RCC 7860 (cell line): ENCODE measurements at regions not wholly inside any gene's neighbourhood (a gene's known extent, or its start where the extent isn't known, plus 50 kb on each side); places are given as distances from the start of the nearest gene placed in this dataset.

Source experiments
- DNase-seq: peaks from one replicate; pipeline ENCODE4 v3.0.0-alpha.2; 2015; ENCODE audit warnings: low spot score
- FAIRE-seq: peaks from 2 replicates; lab custom pipeline; 2012; peaks lifted over from hg19 to GRCh38; lab: Jason Lieb, UNC

GRCh38 chr13:56283262-56283828 lies 857.4 kb upstream of the PRR20A start:
- no peak for FAIRE-seq
- DNase-seq, result no peak

GRCh38 chr13:56299650-56300049 lies 841.1 kb upstream of the PRR20A start:
- no peak for FAIRE-seq

DNA sequence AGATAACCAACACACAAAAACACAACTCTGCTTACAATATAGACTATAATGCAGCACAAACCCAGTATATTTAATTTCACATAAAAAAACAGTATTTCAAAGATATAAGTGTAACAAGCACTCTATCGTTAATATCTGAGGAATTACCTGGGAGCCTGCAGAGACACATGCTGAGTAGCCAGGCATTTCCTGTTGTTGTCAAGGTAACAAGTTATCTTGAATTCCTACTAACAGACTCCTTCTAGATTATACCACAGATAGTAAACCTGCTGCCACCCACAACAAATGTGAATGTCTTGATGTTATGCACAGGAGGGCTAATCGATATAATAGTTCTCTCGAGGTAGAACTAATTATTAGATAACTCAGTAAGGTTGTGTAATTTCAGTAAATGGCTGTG lies 826.0 kb upstream of the PRR20A start:
- DNase-seq (no peak), FAIRE-seq (no peak)

More at GRCh38 chr13:56299650-56300049, 841.1 kb upstream of the PRR20A start:
- DNase-seq, result no peak

GRCh38 chr13:56317841-56318240 lies 822.9 kb upstream of the PRR20A start:
- no peak for DNase-seq

DNA sequence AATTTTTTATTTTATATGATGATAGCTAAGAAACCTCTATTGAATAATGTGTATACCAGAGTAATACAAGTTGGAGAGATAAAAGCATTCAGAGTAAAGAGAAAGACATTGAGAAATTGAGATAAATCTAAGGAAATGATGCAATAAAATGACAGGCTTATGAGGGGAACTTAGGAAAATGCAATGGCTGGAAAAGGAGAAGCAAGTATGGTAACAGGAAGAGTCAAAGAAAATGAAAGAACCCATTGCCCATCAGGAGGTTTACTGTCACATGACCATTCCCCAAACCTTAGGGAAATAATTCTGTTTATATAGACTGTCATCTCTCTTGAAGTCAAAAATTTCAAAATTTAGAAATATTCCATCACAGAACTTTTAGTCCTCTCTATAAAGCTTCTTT lies 808.0 kb upstream of the PRR20A start:
- FAIRE-seq, result no peak
- DNase-seq, result no peak

More at GRCh38 chr13:56317841-56318240, 822.9 kb upstream of the PRR20A start:
- FAIRE-seq, result no peak

DNA sequence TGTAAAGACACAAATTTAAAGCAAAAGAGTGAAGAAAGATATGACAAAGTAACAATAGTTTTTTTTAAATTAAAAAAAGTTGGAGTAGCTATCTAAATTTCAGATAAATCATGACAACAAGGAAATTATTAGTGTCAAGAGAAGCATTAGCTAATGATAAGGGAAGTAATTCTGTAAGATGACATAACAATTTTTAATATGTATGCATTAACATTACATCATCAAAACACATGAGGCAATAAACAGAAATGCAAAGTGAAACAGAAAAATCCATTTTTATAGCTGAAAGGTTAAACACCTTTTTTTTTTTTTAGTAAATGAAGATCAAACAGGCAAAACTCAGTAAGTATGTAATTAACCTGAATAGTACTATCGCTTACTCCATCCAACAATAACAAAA lies 804.9 kb upstream of the PRR20A start:
- DNase-seq (no peak), FAIRE-seq (no peak)

DNA sequence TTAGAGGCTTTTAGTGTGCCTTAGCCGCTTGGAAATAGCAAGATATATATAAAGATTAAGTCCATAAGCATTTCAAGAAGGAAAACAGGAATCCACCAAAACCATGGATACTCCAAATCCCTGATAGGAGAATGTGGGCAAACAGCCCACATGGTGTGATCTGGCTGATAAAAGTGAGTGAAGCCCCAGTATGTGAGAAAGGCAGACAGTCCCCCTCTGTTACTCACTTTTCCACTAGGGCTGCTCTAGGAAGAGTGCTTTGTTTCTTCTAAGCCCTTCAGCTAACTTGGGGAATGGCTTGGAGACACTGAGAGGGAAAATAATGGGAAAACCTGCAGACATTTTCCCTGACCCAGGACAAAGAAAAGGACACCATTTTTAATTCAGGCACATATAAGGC lies 802.3 kb upstream of the PRR20A start:
- FAIRE-seq, result no peak
- DNase-seq, result no peak

DNA sequence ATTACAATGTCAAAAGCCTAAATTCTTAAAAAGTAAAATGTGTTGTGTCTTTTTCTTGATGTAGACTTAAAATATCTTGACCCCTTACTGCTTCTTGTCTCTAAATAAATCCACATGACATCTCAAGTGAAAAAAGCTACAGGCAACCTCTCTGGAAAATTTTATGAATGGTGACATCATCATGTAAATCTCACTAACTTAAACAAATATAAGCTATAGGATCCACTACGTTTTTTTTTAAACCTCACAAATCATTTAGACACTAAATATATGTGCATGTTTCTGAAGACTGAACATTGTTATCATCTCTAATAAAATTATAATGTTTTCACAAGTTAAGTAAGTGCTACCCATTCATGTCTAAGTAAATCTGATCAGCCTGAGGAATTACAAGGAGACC lies 793.7 kb upstream of the PRR20A start:
- DNase-seq (no peak), FAIRE-seq (no peak)

- FAIRE-seq, result no peak
- no peak for DNase-seq
Observed at GRCh38 chr13:56349866-56350265, 790.9 kb upstream of the PRR20A start.

DNA sequence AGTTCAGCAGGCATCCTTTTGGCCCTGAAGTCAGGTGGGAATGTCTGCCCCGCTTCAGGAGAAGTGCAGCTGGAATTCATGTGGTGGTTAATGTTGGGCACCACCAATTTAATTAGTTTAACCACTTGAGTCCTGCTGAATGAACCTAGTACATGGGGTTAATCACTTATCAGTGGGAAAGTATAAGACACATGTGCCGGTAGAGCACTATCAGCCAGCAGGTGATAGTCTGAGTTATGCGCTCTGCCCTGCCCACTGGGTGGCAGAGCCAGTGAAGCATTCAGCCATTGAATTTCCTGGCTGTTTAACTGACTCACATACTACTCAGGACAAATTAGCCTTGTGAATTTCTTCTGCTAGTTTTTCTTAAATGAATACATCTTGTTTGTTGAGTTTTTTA lies 789.7 kb upstream of the PRR20A start:
- DNase-seq (peak; percentile 36), FAIRE-seq (peak; percentile 82)

DNA sequence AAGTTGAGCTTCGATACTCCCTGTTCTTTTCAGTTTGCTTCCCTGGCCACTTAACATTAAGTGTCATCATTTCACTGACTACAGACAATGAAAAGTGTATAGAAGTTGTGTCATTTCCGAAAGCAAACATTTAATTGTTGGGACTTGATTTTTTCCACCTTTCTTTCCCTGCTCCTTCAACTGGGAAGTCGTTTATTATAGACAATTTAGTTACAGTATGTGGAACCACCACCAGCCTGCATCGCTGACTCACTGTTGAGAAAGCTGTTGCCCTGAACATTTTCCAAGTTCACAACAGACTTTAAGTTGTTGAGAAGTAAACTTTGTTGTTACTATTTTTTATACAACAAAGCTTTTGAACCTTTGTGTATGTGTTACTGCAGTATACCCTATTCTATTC lies 788.4 kb upstream of the PRR20A start:
- FAIRE-seq (no peak), DNase-seq (no peak)

- FAIRE-seq (no peak), DNase-seq (no peak)
Observed at GRCh38 chr13:56352901-56353300, 787.8 kb upstream of the PRR20A start.

- no peak for DNase-seq
- FAIRE-seq, result no peak
Observed at GRCh38 chr13:56356690-56357089, 784.0 kb upstream of the PRR20A start.

GRCh38 chr13:56378566-56378965 lies 762.2 kb upstream of the PRR20A start:
- DNase-seq (no peak), FAIRE-seq (no peak)

- DNase-seq (no peak), FAIRE-seq (no peak)
Observed at GRCh38 chr13:56393549-56393948, 747.2 kb upstream of the PRR20A start.

DNA sequence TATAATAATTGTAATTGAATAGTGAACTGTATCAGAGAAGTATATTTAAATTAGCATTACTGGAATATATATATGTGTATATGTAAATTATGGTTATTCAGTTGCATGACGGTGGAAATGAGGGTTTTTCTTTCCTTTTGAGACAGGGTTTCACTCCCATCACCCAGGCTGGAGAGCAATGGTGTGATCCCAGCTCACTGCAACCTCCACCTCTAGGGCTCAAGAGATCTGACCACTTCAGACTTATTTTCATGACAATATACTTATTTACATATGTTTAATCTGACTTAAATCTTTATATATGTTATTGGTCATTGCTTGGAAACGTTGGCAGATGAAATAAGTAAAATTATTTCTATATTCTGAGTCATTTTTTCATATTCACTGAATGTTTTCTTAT lies 744.4 kb upstream of the PRR20A start:
- DNase-seq (no peak), FAIRE-seq (no peak)

DNA sequence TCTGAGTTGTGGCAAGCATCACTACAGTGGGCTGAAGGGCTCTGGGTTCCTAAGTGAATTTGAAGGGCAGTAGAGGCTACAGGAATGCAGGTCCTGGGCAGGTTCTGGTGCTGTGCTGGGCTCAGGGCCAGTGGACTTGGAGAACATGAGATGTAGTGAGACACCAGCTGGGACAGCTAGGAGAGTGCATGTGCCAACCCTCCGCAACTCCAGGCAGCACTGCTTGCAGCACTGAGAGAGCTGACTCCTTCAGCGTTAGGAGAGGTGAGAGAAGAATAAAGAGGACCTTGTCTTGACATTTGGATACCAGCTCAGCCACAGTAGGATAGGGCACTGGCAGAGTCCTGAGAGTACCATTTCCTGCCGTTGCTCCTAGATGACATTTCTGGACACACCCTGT lies 739.9 kb upstream of the PRR20A start:
- FAIRE-seq, result no peak
- DNase-seq, result no peak

DNA sequence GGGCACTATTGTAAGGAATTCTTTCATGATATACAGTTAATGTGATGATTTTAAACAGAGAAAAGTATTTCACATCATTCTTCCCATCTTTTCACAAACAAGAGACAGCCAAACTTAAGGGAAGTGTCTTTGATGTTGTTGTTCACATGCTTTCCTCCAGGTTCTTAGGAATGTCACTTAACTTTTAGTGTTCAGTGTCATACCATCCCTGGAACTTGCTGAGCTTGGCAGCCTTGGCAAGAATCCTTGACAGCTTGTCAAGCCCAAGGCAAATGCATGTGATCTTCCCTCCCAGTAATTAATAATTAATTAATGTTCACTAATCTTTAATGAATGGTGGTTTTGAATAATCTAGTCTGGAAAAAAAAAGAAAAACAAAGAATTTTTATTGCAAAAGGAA lies 727.9 kb upstream of the PRR20A start:
- no peak for FAIRE-seq

DNA sequence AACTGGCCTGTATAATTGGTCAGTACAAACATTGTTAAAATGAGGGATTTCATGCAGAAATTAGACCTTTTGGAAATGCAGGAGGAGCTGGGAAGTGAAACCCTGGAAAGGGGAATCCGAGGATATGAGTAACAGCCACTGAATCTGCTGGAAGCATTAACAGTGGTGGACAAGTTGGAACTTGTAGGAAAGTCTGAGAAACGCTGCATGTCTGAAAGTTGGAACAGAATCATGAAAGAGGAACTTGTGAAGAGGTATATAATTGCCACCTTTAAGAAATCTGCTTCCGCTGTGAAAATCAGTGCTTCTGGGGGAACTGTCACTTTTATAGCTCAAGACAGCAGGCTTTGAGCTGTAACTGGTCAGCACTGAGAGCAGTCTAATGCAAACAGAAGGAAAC lies 716.5 kb upstream of the PRR20A start:
- DNase-seq (no peak), FAIRE-seq (no peak)

More for the DNA sequence above, 727.9 kb upstream of the PRR20A start:
- no peak for DNase-seq

GRCh38 chr13:56457535-56458190 lies 683.1 kb upstream of the PRR20A start:
- no peak for FAIRE-seq
- DNase-seq, result no peak

DNA sequence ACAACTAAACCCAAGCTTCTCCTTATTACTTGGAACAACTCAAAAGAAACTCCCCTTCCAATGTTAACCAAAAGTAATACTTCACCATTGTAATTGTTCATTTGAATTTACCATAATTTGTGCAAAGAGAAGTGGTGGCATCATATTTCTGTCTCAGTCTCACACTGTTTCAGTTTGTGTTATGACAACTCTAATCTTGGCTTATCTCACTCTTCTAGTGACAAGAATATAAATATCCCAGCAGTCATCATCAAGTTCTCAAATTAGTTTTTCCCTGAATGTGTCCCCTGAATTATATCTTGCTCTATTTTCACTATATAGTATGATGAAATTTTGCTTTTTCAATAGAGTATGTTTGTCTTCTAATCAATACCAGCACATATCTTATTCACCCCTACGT lies 681.4 kb upstream of the PRR20A start:
- DNase-seq (no peak), FAIRE-seq (no peak)

DNA sequence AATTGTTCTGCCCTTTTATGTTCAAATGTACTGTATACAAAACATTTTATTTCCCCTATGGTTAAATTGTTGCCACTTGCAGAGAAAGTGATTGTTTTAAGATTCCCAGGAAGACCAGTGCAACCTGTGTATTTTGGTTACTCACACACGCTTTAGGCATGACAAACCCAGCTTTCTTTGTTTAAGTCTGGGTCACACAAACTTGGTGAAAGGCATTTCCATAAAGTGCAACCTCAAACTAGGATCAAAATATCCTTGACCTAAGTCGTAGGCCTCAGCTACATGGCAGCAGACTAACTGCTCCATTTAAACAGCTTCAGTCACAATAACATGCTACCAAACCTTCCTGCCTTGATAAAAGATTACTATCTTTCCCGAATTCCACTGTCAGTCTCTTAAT lies 639.0 kb upstream of the PRR20A start:
- DNase-seq, result no peak
- FAIRE-seq, result no peak

GRCh38 chr13:56510836-56511235 lies 629.9 kb upstream of the PRR20A start:
- DNase-seq (no peak), FAIRE-seq (no peak)
